Testis (tissue), 2 donors: ENCODE measurements at regions not wholly inside any gene's neighbourhood (a gene's known extent, or its start where the extent isn't known, plus 50 kb on each side); places are given as distances from the start of the nearest gene placed in this dataset.

ENCODE experiments used
- POLR2A ChIP-seq: fragments of 450-650 bp; IDR thresholded peaks from one replicate; pipeline ENCODE4 v1.6.1; 2017; ENCODE audit warnings: antibody characterized with exemption, mild to moderate bottlenecking, moderate library complexity
- TF ChIP-seq, protein P1 (sequence below), 3 experiments: fragments of 450-650 bp in 2 of 3; fragments of 200-600 bp in 1 of 3; sonication (generic) in 1 of 3; IDR thresholded peaks; one replicate each; pipeline ENCODE4 v1.5.1; 2016 to 2019; ENCODE audit warnings: antibody characterized with exemption in 3 of 3, mild to moderate bottlenecking in 2 of 3, moderate library complexity in 1 of 3

DNA sequence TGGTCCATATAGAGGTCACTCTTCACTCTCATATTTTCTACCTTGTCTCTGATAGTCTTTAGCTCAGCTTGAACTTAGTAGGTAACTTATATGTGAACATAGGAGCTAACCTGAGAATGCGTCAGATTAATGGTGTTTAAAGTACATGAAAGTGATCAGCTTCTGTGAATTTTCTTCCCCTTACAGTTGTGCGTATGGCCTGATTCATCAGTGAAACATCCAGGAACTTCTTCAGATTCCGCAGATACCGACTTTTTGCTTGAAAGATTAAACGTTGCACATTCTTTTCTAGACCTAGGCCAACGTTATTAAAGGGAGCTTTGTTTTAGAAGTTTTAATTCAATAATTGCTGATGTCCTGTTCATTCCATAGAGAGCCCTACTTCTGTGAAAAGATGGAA lies 1945.1 kb upstream of the SEL1L start:
- TF ChIP-seq, protein P1, sequence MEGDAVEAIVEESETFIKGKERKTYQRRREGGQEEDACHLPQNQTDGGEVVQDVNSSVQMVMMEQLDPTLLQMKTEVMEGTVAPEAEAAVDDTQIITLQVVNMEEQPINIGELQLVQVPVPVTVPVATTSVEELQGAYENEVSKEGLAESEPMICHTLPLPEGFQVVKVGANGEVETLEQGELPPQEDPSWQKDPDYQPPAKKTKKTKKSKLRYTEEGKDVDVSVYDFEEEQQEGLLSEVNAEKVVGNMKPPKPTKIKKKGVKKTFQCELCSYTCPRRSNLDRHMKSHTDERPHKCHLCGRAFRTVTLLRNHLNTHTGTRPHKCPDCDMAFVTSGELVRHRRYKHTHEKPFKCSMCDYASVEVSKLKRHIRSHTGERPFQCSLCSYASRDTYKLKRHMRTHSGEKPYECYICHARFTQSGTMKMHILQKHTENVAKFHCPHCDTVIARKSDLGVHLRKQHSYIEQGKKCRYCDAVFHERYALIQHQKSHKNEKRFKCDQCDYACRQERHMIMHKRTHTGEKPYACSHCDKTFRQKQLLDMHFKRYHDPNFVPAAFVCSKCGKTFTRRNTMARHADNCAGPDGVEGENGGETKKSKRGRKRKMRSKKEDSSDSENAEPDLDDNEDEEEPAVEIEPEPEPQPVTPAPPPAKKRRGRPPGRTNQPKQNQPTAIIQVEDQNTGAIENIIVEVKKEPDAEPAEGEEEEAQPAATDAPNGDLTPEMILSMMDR (IDR thresholded peaks at IDR 0.05) = no peak
- no peak for TF ChIP-seq POLR2A
